Right atrium auricular region (tissue), 2 donors: ENCODE measurements at regions not wholly inside any gene's neighbourhood (a gene's known extent, or its start where the extent isn't known, plus 50 kb on each side); places are given as distances from the start of the nearest gene placed in this dataset.

Experiments used
- DNase-seq: peaks from one replicate; pipeline ENCODE4 v3.0.0-alpha.2; 2019; ENCODE audit warnings: low spot score
- H3K27ac ChIP-seq, 2 donors: fragments of 200-600 bp; sonication (generic); 1 replicate in 1 of 2; 2 replicates in 1 of 2; pipeline ENCODE4 v1.5.1; 2016 to 2019
- H3K27me3 ChIP-seq, 2 donors: fragments of 200-600 bp; sonication (generic); one replicate each; pipeline versions ENCODE4 v1.5.1 to v1.6.0; 2017 to 2019
- H3K36me3 ChIP-seq: fragments of 200-600 bp; sonication (generic); one replicate; pipeline ENCODE4 v1.5.1; 2016
- H3K4me1 ChIP-seq, 2 donors: fragments of 200-600 bp; sonication (generic); one replicate each; pipeline versions ENCODE4 v1.5.1 to v1.6.0; 2017 to 2019
- H3K4me3 ChIP-seq, 2 donors: fragments of 200-600 bp; sonication (generic); 1 replicate in 1 of 2; 2 replicates in 1 of 2; pipeline ENCODE4 v1.5.1; 2017 to 2019; ENCODE audit warnings: mild to moderate bottlenecking in 1 of 2, moderate library complexity in 1 of 2
- H3K9me3 ChIP-seq, 2 donors: fragments of 200-600 bp; sonication (generic); one replicate each; pipeline ENCODE4 v1.5.1; 2019
- TF ChIP-seq, protein P1 (sequence below), 2 donors: fragments of 200-600 bp; sonication (generic); IDR thresholded peaks; one replicate each; pipeline ENCODE4 v1.5.1; 2019; ENCODE audit warnings: antibody characterized with exemption in 2 of 2

DNA sequence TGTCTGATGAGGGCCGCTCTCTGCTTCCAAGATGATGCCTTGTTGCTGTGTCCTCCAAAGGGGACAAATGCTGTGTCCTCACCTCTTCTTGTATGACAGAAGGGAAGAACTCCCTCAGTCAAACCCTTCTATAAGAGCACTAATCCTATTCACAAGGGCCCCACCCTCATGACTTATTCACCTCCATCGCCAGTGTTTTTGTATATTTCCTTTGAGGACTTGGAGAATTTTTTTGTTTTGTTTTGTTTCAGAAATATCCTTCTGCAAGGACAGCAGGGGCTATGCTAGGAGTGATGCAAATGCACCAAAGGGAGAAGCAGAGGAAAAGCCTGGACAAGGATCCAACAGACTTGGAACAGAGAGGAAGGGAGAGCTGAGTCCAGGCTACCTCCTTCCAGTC, 214.4 kb downstream of the TLE3 start:
- H3K27me3 ChIP-seq = no peaks in the 10 kb centered on the region
- H3K36me3 ChIP-seq = no peaks in the 10 kb centered on the region
- TF ChIP-seq, protein P1, sequence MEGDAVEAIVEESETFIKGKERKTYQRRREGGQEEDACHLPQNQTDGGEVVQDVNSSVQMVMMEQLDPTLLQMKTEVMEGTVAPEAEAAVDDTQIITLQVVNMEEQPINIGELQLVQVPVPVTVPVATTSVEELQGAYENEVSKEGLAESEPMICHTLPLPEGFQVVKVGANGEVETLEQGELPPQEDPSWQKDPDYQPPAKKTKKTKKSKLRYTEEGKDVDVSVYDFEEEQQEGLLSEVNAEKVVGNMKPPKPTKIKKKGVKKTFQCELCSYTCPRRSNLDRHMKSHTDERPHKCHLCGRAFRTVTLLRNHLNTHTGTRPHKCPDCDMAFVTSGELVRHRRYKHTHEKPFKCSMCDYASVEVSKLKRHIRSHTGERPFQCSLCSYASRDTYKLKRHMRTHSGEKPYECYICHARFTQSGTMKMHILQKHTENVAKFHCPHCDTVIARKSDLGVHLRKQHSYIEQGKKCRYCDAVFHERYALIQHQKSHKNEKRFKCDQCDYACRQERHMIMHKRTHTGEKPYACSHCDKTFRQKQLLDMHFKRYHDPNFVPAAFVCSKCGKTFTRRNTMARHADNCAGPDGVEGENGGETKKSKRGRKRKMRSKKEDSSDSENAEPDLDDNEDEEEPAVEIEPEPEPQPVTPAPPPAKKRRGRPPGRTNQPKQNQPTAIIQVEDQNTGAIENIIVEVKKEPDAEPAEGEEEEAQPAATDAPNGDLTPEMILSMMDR (IDR thresholded peaks at IDR 0.05) = no peak
- no peak for DNase-seq
- H3K4me1 ChIP-seq = peaks cover 0 to 4% of the 10 kb centered on the region in 2 donors
- H3K4me3 ChIP-seq = no peak overlapping the region
- no peaks in the 10 kb centered on the region for H3K9me3 ChIP-seq
- no peak overlapping the region for H3K27ac ChIP-seq

DNA sequence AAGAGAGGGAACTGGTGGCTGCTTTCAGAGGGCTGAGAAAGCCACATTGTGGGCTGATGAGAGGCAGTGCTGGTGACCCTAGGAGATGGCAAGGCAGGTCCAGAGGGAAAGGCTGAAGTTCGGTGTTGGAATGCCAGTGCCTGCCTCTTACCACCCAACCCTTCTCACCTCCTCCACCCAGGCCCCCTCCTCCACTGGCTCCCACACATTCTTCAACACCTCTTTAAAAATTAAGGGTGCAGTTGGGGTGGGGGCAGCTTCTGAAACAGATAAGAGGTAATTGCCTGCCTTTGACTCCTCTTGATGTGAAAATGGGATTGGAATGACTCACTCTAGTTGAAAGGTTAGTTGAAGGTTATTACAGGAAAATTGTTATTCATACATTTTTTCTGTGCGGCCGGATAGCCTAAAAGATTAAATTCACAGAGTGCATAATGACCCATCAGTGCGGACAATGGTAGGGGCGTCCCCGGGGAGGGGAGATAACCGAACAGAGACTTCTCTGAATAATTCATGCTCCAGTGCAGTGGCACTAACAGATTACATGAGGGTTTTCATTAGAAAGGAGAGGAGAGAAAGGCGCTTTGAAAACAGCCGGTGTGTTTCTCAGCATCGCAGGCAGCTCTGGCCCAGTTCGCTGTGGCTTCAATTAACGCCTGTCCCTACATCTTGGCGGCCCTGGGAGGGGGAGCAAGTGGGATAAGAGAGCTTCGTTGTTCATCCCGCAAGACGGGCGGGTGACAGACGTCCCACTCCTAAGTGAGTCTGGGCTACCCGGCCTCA, 212.4 kb downstream of the TLE3 start:
- TF ChIP-seq, protein P1 (IDR thresholded peaks at IDR 0.05) = no peak
- H3K27me3 ChIP-seq = no peaks in the 10 kb centered on the region
- H3K4me3 ChIP-seq = no peak overlapping the region
- H3K36me3 ChIP-seq = no peaks in the 10 kb centered on the region
- peaks cover 0 to 4% of the 10 kb centered on the region in 2 donors for H3K4me1 ChIP-seq
- no peaks in the 10 kb centered on the region for H3K9me3 ChIP-seq
- DNase-seq = no peak
- H3K27ac ChIP-seq = no peak overlapping the region

DNA sequence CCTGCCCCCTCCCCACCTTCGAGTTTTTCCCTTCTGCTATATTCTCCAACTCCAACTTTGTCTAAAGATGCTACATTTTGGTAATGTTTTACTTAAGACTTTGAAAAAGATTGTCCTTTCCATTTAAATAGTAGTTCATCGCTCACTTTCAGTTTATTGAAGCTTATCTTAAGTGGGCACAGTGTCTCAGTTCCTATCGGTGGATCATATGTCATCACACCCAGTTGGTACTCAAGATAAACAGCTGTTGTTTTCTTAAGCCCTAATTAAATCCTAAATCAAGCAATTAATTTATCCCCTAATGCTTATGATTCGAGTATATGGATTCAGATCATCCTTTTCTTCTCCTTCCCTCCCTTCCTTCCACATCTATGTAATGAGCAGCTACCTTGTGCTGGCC, 210.7 kb downstream of the TLE3 start:
- peaks cover 0 to 4% of the 10 kb centered on the region in 2 donors for H3K4me1 ChIP-seq
- TF ChIP-seq, protein P1 (IDR thresholded peaks at IDR 0.05) = no peak

DNA sequence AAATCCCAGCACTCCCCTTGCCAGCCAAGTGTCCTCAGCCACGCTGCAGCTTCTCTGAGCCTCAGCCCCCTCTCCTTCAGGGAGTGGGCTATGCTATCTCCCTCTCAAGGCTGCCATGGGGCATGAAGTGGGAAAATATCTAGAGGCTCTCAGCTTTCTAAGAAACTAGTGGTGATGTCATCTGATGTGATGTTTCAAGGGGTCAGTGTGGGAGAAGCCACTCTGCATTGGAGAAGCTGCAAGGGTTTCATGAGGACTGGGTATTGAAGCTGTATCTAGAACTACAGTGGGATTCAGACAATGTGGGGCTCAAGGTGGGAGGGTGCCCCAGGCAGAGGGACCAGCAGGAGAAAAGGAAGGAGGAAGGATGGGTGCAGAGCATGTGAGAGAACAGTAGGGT, 210.2 kb downstream of the TLE3 start:
- Histone ChIP-seq H3K4me3 (no peak overlapping the region), H3K4me1 (peaks cover 0 to 4% of the 10 kb centered on the region in 2 donors), H3K27ac (no peak overlapping the region), H3K36me3 (no peaks in the 10 kb centered on the region), H3K27me3 (no peaks in the 10 kb centered on the region), H3K9me3 (no peaks in the 10 kb centered on the region)
- TF ChIP-seq, protein P1 (IDR thresholded peaks at IDR 0.05) = no peak
- DNase-seq = no peak

More for the DNA sequence above, 210.7 kb downstream of the TLE3 start:
- H3K27me3 ChIP-seq = no peaks in the 10 kb centered on the region
- no peak overlapping the region for H3K27ac ChIP-seq
- H3K4me3 ChIP-seq = no peak overlapping the region
- no peaks in the 10 kb centered on the region for H3K36me3 ChIP-seq
- DNase-seq = no peak
- H3K9me3 ChIP-seq = no peaks in the 10 kb centered on the region

DNA sequence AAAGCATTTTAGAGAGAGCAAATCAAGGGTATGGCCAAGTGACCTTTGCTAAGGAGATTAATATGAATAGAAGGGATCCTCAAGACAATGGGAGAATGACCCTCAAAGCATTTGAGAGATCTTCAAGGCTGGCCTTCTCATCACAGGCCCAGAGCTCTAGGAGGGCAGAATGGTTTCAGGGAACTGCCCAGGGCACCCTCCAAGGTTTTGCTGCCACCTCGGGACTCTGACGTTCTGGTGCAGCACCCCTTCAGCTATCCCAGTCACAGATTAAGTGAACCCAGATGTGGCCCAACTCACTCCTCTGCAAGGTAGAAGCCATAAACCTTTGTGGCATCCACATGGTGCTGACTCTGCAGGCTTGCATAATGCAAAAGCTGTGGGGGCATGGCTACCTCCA, 209.3 kb downstream of the TLE3 start:
- DNase-seq = no peak
- Histone ChIP-seq H3K27ac (no peak overlapping the region), H3K9me3 (no peaks in the 10 kb centered on the region), H3K4me1 (peaks cover 0 to 4% of the 10 kb centered on the region in 2 donors), H3K4me3 (no peak overlapping the region), H3K36me3 (no peaks in the 10 kb centered on the region), H3K27me3 (no peaks in the 10 kb centered on the region)
- TF ChIP-seq, protein P1 (IDR thresholded peaks at IDR 0.05) = no peak
